Adrenal gland (tissue), 5 donors: ENCODE measurements at regions not wholly inside any gene's neighbourhood (a gene's known extent, or its start where the extent isn't known, plus 50 kb on each side); places are given as distances from the start of the nearest gene placed in this dataset.

ENCODE experiments used
- POLR2A ChIP-seq, 2 donors: fragments of 450-650 bp; IDR thresholded peaks; one replicate each; pipeline ENCODE4 v1.6.1; 2017; ENCODE audit warnings: antibody characterized with exemption in 2 of 2, mild to moderate bottlenecking in 2 of 2, moderate library complexity in 1 of 2
- TF ChIP-seq, protein P1 (sequence below), 6 experiments: fragments of 450-650 bp in 4 of 6; fragments of 200-600 bp in 2 of 6; sonication (generic) in 1 of 6; IDR thresholded peaks; 1 replicate in 5 of 6; 2 replicates in 1 of 6; pipeline versions ENCODE4 v1.5.1 to v1.8.0; 2016 to 2021; ENCODE audit warnings: antibody characterized with exemption in 6 of 6, mild to moderate bottlenecking in 2 of 6, moderate library complexity in 1 of 6
- donor health status: DM: no; HTN: no; CAD: no.

DNA sequence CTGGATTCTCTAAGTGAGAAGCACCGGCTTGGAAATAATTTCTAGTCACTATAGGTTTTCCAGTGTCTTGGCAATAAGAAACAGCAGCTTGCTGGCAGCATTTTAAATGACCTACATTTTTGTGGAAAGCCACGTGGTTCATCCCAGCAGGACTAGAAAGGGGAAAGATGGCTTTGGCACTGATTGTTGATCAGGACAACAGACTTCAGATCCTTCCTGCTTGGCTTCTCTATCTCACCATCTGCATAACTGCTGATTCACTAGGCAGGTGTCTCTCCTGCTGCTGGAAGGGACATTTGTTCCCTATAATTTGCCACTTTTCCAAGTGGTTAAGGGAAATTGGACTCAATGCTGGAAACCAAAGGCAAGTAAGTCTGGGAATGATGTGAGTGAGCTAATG, 131.0 kb downstream of the TTC8 start:
- TF ChIP-seq, protein P1, sequence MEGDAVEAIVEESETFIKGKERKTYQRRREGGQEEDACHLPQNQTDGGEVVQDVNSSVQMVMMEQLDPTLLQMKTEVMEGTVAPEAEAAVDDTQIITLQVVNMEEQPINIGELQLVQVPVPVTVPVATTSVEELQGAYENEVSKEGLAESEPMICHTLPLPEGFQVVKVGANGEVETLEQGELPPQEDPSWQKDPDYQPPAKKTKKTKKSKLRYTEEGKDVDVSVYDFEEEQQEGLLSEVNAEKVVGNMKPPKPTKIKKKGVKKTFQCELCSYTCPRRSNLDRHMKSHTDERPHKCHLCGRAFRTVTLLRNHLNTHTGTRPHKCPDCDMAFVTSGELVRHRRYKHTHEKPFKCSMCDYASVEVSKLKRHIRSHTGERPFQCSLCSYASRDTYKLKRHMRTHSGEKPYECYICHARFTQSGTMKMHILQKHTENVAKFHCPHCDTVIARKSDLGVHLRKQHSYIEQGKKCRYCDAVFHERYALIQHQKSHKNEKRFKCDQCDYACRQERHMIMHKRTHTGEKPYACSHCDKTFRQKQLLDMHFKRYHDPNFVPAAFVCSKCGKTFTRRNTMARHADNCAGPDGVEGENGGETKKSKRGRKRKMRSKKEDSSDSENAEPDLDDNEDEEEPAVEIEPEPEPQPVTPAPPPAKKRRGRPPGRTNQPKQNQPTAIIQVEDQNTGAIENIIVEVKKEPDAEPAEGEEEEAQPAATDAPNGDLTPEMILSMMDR (IDR thresholded peaks at IDR 0.05), result no peak
- TF ChIP-seq POLR2A (IDR thresholded peaks at IDR 0.05), result no peak
